OCI-LY7 (cell line): ENCODE measurements at regions not wholly inside any gene's neighbourhood (a gene's known extent, or its start where the extent isn't known, plus 50 kb on each side); places are given as distances from the start of the nearest gene placed in this dataset.

ENCODE experiments used
- EZH2phosphoT487 ChIP-seq: fragments of 200-600 bp; sonication (generic); IDR thresholded peaks from 2 replicates; pipeline ENCODE4 v1.6.1; 2018; ENCODE audit warnings: low read depth, borderline replicate concordance, mild to moderate bottlenecking, mixed run types, antibody characterized with exemption, low read length, moderate library complexity, mixed read lengths
- TF ChIP-seq, protein P1 (sequence below): fragments of 200-600 bp; sonication (generic); conservative IDR thresholded peaks from 2 replicates; pipeline ENCODE4 v1.5.1; 2014; ENCODE audit warnings: mild to moderate bottlenecking, antibody characterized with exemption, low read length, moderate library complexity, mixed read lengths

DNA sequence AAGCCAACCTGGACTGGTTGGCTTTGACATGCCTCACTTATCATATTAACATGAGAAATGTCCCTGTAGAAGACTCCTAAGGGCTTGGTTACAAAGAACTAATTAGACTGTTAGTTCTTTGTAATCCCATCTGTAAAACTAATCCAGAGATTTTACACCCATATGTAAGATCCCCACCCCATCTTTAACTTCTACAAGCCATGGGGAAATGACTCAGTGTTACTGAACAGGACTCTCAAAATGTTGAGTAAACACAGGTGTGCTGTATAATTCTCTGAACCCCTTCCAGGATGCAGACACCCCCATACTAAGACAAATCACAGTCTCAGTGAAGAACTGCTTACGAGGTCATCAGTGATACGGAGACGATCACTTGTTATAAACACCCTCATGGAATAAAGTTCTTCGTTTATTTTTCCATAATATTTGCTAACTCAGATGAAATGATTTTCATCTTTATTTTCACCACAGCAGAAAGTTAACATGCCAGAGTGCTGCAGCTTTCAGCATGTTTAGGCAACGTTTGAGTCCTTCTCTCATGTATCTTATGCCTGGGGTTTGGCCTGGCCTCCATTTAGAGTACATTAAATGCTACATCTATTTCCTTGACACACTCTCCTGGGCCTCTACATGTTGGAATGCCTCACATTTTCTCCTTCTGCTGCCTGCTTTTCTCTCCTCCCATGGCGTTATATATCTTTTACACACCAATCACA lies 55.3 kb upstream of the LEKR1 start:
- no peak for TF ChIP-seq EZH2phosphoT487
- TF ChIP-seq, protein P1, sequence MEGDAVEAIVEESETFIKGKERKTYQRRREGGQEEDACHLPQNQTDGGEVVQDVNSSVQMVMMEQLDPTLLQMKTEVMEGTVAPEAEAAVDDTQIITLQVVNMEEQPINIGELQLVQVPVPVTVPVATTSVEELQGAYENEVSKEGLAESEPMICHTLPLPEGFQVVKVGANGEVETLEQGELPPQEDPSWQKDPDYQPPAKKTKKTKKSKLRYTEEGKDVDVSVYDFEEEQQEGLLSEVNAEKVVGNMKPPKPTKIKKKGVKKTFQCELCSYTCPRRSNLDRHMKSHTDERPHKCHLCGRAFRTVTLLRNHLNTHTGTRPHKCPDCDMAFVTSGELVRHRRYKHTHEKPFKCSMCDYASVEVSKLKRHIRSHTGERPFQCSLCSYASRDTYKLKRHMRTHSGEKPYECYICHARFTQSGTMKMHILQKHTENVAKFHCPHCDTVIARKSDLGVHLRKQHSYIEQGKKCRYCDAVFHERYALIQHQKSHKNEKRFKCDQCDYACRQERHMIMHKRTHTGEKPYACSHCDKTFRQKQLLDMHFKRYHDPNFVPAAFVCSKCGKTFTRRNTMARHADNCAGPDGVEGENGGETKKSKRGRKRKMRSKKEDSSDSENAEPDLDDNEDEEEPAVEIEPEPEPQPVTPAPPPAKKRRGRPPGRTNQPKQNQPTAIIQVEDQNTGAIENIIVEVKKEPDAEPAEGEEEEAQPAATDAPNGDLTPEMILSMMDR: no peak
